Ramos (cell line): ENCODE measurements at regions not wholly inside any gene's neighbourhood (a gene's known extent, or its start where the extent isn't known, plus 50 kb on each side); places are given as distances from the start of the nearest gene placed in this dataset.
"Not testable (repeated sequence)": the region's sequence is repeated elsewhere in the genome, so short reads cannot be mapped to it uniquely, and the experiment has no call there.

ENCODE experiments used
- in situ Hi-C: fragments of 300-500 bp; cut with MboI; formaldehyde crosslinking; loops from one replicate; pipeline ENCODE4 v1.14.3; 2022; ENCODE audit warnings: low sequenced_read_pairs; ENCODE audit not compliant: unreplicated experiment

GRCh38 chr15:23910030-23910429 is 222.9 kb upstream of the NDN start:
- in situ Hi-C loops = no loop called here

- in situ Hi-C loops = no loop called here
These were observed 225.1 kb upstream of the NDN start for GRCh38 chr15:23912191-23912590.

- in situ Hi-C loops = no loop called here
These were observed 226.0 kb upstream of the NDN start for GRCh38 chr15:23913081-23913480.

- in situ Hi-C loops = no loop called here
These were observed 226.5 kb upstream of the NDN start for GRCh38 chr15:23913635-23914034.

- in situ Hi-C loops = no loop called here
These were observed 237.6 kb upstream of the NDN start for GRCh38 chr15:23924686-23925085.

- in situ Hi-C loops = no loop called here
These were observed 267.8 kb upstream of the NDN start for GRCh38 chr15:23954931-23955330.

GRCh38 chr15:23983500-23984259 is 296.6 kb upstream of the NDN start:
- in situ Hi-C loops = no loop called here

GRCh38 chr15:23994273-23994672 is 307.2 kb upstream of the NDN start:
- in situ Hi-C loops = no loop called here

GRCh38 chr15:23998056-23998455 is 311.0 kb upstream of the NDN start:
- in situ Hi-C loops = no loop called here

- in situ Hi-C loops = no loop called here
These were observed 321.4 kb upstream of the NDN start for GRCh38 chr15:24008476-24008875.

GRCh38 chr15:24017470-24017869 is 330.4 kb upstream of the NDN start:
- in situ Hi-C loops = no loop called here

GRCh38 chr15:24039683-24040082 is 352.6 kb upstream of the NDN start:
- in situ Hi-C loops = no loop called here

GRCh38 chr15:24054547-24055245 is 367.6 kb upstream of the NDN start:
- in situ Hi-C loops = no loop called here

- in situ Hi-C loops = no loop called here
These were observed 380.8 kb upstream of the NDN start for GRCh38 chr15:24067733-24068501.

- in situ Hi-C loops = no loop called here
These were observed 388.4 kb upstream of the NDN start for GRCh38 chr15:24075420-24076089.

GRCh38 chr15:24076090-24076784 is 389.1 kb upstream of the NDN start:
- in situ Hi-C loops = no loop called here

GRCh38 chr15:24078310-24079029 is 391.4 kb upstream of the NDN start:
- in situ Hi-C loops = no loop called here

GRCh38 chr15:24088941-24089340 is 401.8 kb upstream of the NDN start:
- in situ Hi-C loops = not testable (repeated sequence)

- in situ Hi-C loops = not testable (repeated sequence)
These were observed 414.4 kb upstream of the NDN start for GRCh38 chr15:24101503-24101902.
